ENCODE measurements at regions not wholly inside any gene's neighbourhood (a gene's known extent, or its start where the extent isn't known, plus 50 kb on each side); places are given as distances from the start of the nearest gene placed in this dataset.

GRCh38 chr5:7214906-7215416, 181.0 kb upstream of the ADCY2 start:
- Mint-ChIP-seq H3K4me1 (no peaks in the 10 kb centered on the region), H3K27me3 (ENCODE audit: low read depth in 3 of 3) (peaks cover 0 to 1% (median 0%) of the 10 kb centered on the region in 3 donors), H3K9me3 (peaks cover 0 to 9% (median 4%) of the 10 kb centered on the region in 7 donors), H3K36me3 (no peaks in the 10 kb centered on the region), H3K27ac (no peak overlapping the region), H3K4me3 (no peak overlapping the region)
- Histone ChIP-seq H3K27ac (ENCODE audit: low read depth in 1 of 2, low read length in 2 of 2) (no peak overlapping the region), H4K20me1 (ENCODE audit: insufficient read depth, low read length) (no peaks in the 10 kb centered on the region), H3K4me3 (replicated peaks in 1 of 3; ENCODE audit: low read depth in 2 of 3, low read length in 3 of 3) (no peak overlapping the region), H3K27me3 (ENCODE audit: control insufficient read depth in 2 of 2, insufficient read depth in 2 of 2, low read length in 2 of 2) (no peaks in the 10 kb centered on the region), H3K4me2 (replicated peaks; ENCODE audit: extremely low read depth, low read length, poor library complexity, severe bottlenecking) (no peak overlapping the region), H3K9ac (ENCODE audit: insufficient read depth, low read length, poor library complexity, severe bottlenecking) (no peak overlapping the region), H3K36me3 (replicated peaks in 1 of 2; ENCODE audit: control insufficient read depth in 1 of 2, insufficient read depth in 2 of 2, low read length in 2 of 2) (no peaks in the 10 kb centered on the region), H3K9me3 (replicated peaks in 1 of 2; ENCODE audit: control insufficient read depth in 1 of 2, insufficient read depth in 1 of 2, low read length in 2 of 2) (no peaks in the 10 kb centered on the region), H2AFZ (ENCODE audit: insufficient read depth, low read depth, low read length, poor library complexity, severe bottlenecking) (no peak overlapping the region), H3K79me2 (ENCODE audit: insufficient read depth, low read length) (no peaks in the 10 kb centered on the region), H3K4me1 (ENCODE audit: control insufficient read depth in 1 of 2, insufficient read depth in 2 of 2, low read length in 2 of 2) (no peaks in the 10 kb centered on the region)
- no peak for TF ChIP-seq CTCF (IDR thresholded peaks at IDR 0.05)
- no peak for DNase-seq
- WGBS (ENCODE audit: insufficient coverage), result 98% methylated on average over 4 of the region's 7 CpGs
- intact Hi-C loops (cut with micrococcal nuclease), result no loop called here

- intact Hi-C loops (cut with micrococcal nuclease), result no loop called here
- Histone ChIP-seq H3K9ac (ENCODE audit: insufficient read depth, low read length, poor library complexity, severe bottlenecking) (no peak overlapping the region), H3K4me1 (ENCODE audit: control insufficient read depth in 1 of 2, insufficient read depth in 2 of 2, low read length in 2 of 2) (no peaks in the 10 kb centered on the region), H3K79me2 (ENCODE audit: insufficient read depth, low read length) (no peaks in the 10 kb centered on the region), H4K20me1 (ENCODE audit: insufficient read depth, low read length) (no peaks in the 10 kb centered on the region), H3K4me3 (replicated peaks in 1 of 3; ENCODE audit: low read depth in 2 of 3, low read length in 3 of 3) (no peak overlapping the region), H3K36me3 (replicated peaks in 1 of 2; ENCODE audit: control insufficient read depth in 1 of 2, insufficient read depth in 2 of 2, low read length in 2 of 2) (no peaks in the 10 kb centered on the region), H3K27ac (ENCODE audit: low read depth in 1 of 2, low read length in 2 of 2) (no peak overlapping the region), H3K27me3 (ENCODE audit: control insufficient read depth in 2 of 2, insufficient read depth in 2 of 2, low read length in 2 of 2) (no peaks in the 10 kb centered on the region), H3K9me3 (replicated peaks in 1 of 2; ENCODE audit: control insufficient read depth in 1 of 2, insufficient read depth in 1 of 2, low read length in 2 of 2) (no peaks in the 10 kb centered on the region), H2AFZ (ENCODE audit: insufficient read depth, low read depth, low read length, poor library complexity, severe bottlenecking) (no peak overlapping the region), H3K4me2 (replicated peaks; ENCODE audit: extremely low read depth, low read length, poor library complexity, severe bottlenecking) (no peak overlapping the region)
- Mint-ChIP-seq H3K27me3 (ENCODE audit: low read depth in 3 of 3) (peaks cover 0 to 3% (median 0%) of the 10 kb centered on the region in 3 donors), H3K4me1 (no peaks in the 10 kb centered on the region), H3K9me3 (peaks cover 0 to 7% (median 3%) of the 10 kb centered on the region in 7 donors), H3K27ac (no peak overlapping the region), H3K4me3 (no peak overlapping the region), H3K36me3 (no peaks in the 10 kb centered on the region)
- no peak for TF ChIP-seq CTCF (IDR thresholded peaks at IDR 0.05)
- WGBS (ENCODE audit: insufficient coverage), result no CpG with 5 or more reads among the region's 2 CpGs
- DNase-seq, result no peak
Observed at GRCh38 chr5:7218141-7218540, 177.8 kb upstream of the ADCY2 start.
